ENCODE measurements at regions not wholly inside any gene's neighbourhood (a gene's known extent, or its start where the extent isn't known, plus 50 kb on each side); places are given as distances from the start of the nearest gene placed in this dataset.

GRCh38 chr1:193799371-193799770, 613.0 kb upstream of the B3GALT2 start:
- TF ChIP-seq POLR2AphosphoS5 (IDR thresholded peaks at IDR 0.05; ENCODE audit: insufficient read depth, low read depth, low read length) (no peak), CTCF (IDR thresholded peaks at IDR 0.05; ENCODE audit: extremely low read depth in 1 of 2, insufficient read depth in 1 of 2, low read depth in 1 of 2, low read length in 2 of 2) (no peak), MYC (IDR thresholded peaks at IDR 0.05; ENCODE audit: low read depth, low read length) (no peak), POLR2A (IDR thresholded peaks at IDR 0.05; ENCODE audit: low read depth, low read length) (no peak), GATA2 (IDR thresholded peaks at IDR 0.05; ENCODE audit: insufficient read depth, insufficient read length, low read depth, low read length) (no peak)
